SK-N-SH (cell line): ENCODE measurements at regions not wholly inside any gene's neighbourhood (a gene's known extent, or its start where the extent isn't known, plus 50 kb on each side); places are given as distances from the start of the nearest gene placed in this dataset.

Experiments
- CTCF ChIA-PET: fragments of 300-600, 350-600 bp; formaldehyde crosslinking; extraction: SDS; loops from one replicate; lab custom pipeline; 2021; lab: Yijun Ruan, JAX
- POLR2A ChIA-PET: fragments of 350-600 bp; sonication (Branson Sonifier 250); formaldehyde crosslinking; extraction: SDS; loops from one replicate; lab custom pipeline; 2020; ENCODE audit warnings: antibody characterized with exemption, inconsistent platforms; lab: Yijun Ruan, JAX
- DNase-seq: peaks from one replicate; pipeline ENCODE4 v3.0.0; 2012
- H2AFZ ChIP-seq: fragments of 200-600 bp; sonication (generic); 2 replicates; pipeline ENCODE4 v1.8.1; 2016; ENCODE audit warnings: antibody characterized with exemption, mild to moderate bottlenecking, low read depth
- H3F3A ChIP-seq: fragments of 200-600 bp; sonication (generic); replicated peaks from 2 replicates; pipeline ENCODE3; 2016; ENCODE audit warnings: antibody characterized with exemption, mild to moderate bottlenecking; ENCODE audit not compliant: insufficient read depth
- H3K27ac ChIP-seq, 2 experiments: fragments of 200-500 bp in 1 of 2; fragments of 200-600 bp in 1 of 2; sonication (Bioruptor generic) in 1 of 2; sonication (generic), shearing (Covaris generic) in 1 of 2; 2 replicates each; pipeline versions ENCODE4 v1.5.1 to v1.6.1; 2014 to 2016; ENCODE audit warnings: low read depth in 2 of 2, inconsistent platforms in 1 of 2, low read length in 1 of 2, mild to moderate bottlenecking in 1 of 2, mixed read lengths in 1 of 2
- H3K27me3 ChIP-seq: fragments of 200-600 bp; sonication (generic), shearing (Covaris generic); 2 replicates; pipeline ENCODE4 v1.6.1; 2016; ENCODE audit warnings: mixed run types; ENCODE audit not compliant: insufficient read depth
- H3K36me3 ChIP-seq, 2 experiments: fragments of 200-500 bp in 1 of 2; fragments of 200-600 bp in 1 of 2; sonication (Bioruptor generic) in 1 of 2; sonication (generic) in 1 of 2; replicated peaks in 1 of 2; 2 replicates each; pipeline versions ENCODE3 to v1.5.1; 2014 to 2016; ENCODE audit warnings: low read length in 1 of 2, mild to moderate bottlenecking in 1 of 2; ENCODE audit not compliant: insufficient read depth in 2 of 2, control insufficient read depth in 1 of 2
- H3K4me1 ChIP-seq, 2 experiments: fragments of 200-500 bp in 1 of 2; fragments of 200-600 bp in 1 of 2; sonication (Bioruptor generic) in 1 of 2; sonication (generic), shearing (Covaris generic) in 1 of 2; 2 replicates each; pipeline versions ENCODE4 v1.5.1 to v1.6.1; 2014 to 2016; ENCODE audit warnings: low read depth in 1 of 2, low read length in 1 of 2, mixed run types in 1 of 2; ENCODE audit not compliant: insufficient read depth in 2 of 2, control insufficient read depth in 1 of 2
- H3K4me2 ChIP-seq: fragments of 200-600 bp; sonication (generic), shearing (Covaris generic); 2 replicates; pipeline ENCODE4 v1.6.1; 2017; ENCODE audit warnings: mixed run types
- H3K4me3 ChIP-seq, 2 experiments: fragments of 200-500 bp in 1 of 2; fragments of 200-600 bp in 1 of 2; sonication (Bioruptor generic) in 1 of 2; sonication (generic), shearing (Covaris generic) in 1 of 2; 2 replicates each; pipeline versions ENCODE4 v1.5.1 to v1.8.1; 2014 to 2016; ENCODE audit warnings: low read depth in 2 of 2, inconsistent platforms in 1 of 2, low read length in 1 of 2, mild to moderate bottlenecking in 1 of 2, mixed read lengths in 1 of 2, moderate library complexity in 1 of 2
- H3K79me2 ChIP-seq: fragments of 200-600 bp; sonication (generic); 2 replicates; pipeline ENCODE4 v1.8.1; 2017; ENCODE audit warnings: mild to moderate bottlenecking; ENCODE audit not compliant: insufficient read depth
- H3K9ac ChIP-seq: fragments of 200-600 bp; sonication (generic); 2 replicates; pipeline ENCODE4 v1.6.1; 2017; ENCODE audit warnings: mixed run types
- H3K9me2 ChIP-seq: fragments of 200-600 bp; sonication (generic); 2 replicates; pipeline ENCODE4 v1.6.1; 2017; ENCODE audit warnings: mixed run types
- H3K9me3 ChIP-seq: fragments of 200-600 bp; sonication (generic); 2 replicates; pipeline ENCODE4 v1.6.1; 2017; ENCODE audit warnings: mixed run types, mild to moderate bottlenecking, moderate library complexity
- H4K20me1 ChIP-seq: fragments of 200-600 bp; sonication (generic); 2 replicates; pipeline ENCODE4 v1.6.1; 2017; ENCODE audit warnings: mild to moderate bottlenecking, mixed run types; ENCODE audit not compliant: insufficient read depth
- CHD2 ChIP-seq: fragments of 150-350 bp; IDR thresholded peaks from 2 replicates; pipeline ENCODE4 v1.6.1; 2018; ENCODE audit warnings: low read length; ENCODE audit not compliant: partially characterized antibody
- ELF1 ChIP-seq: IDR thresholded peaks from 2 replicates; pipeline ENCODE4 v1.4.0; 2012
- EZH2phosphoT487 ChIP-seq: fragments of 200-600 bp; sonication (generic); IDR thresholded peaks from 2 replicates; pipeline ENCODE4 v1.6.1; 2017; ENCODE audit warnings: low read depth, mixed run types, mild to moderate bottlenecking, antibody characterized with exemption, moderate library complexity, borderline replicate concordance
- FOXJ3 ChIP-seq: sonication (generic); formaldehyde crosslinking; IDR thresholded peaks from 2 replicates; pipeline ENCODE4 v1.5.1; 2020; ENCODE audit warnings: mild to moderate bottlenecking, missing genetic modification reagents
- GABPA ChIP-seq: IDR thresholded peaks from 2 replicates; pipeline ENCODE4 v1.4.0; 2012; ENCODE audit warnings: low read depth, mild to moderate bottlenecking
- GATA2 ChIP-seq: sonication (generic); formaldehyde crosslinking; IDR thresholded peaks from 2 replicates; pipeline ENCODE4 v1.5.0; 2020; ENCODE audit warnings: mild to moderate bottlenecking, missing genetic modification reagents
- JUND ChIP-seq: IDR thresholded peaks from 2 replicates; pipeline ENCODE4 v1.4.0; 2012
- MEF2A ChIP-seq: IDR thresholded peaks from 2 replicates; pipeline ENCODE4 v1.4.0; 2012; ENCODE audit warnings: low read depth, borderline replicate concordance
- MXI1 ChIP-seq: IDR thresholded peaks from 2 replicates; pipeline ENCODE4 v1.6.1; 2012; ENCODE audit warnings: mild to moderate bottlenecking, low read depth, low read length, improper control_type of control experiment
- NFIC ChIP-seq: IDR thresholded peaks from 2 replicates; pipeline ENCODE4 v1.4.0; 2012; ENCODE audit warnings: borderline replicate concordance
- POLR2AphosphoS5 ChIP-seq: IDR thresholded peaks from 2 replicates; pipeline ENCODE4 v1.6.1; 2012; ENCODE audit warnings: low read depth, low read length
- RAD21 ChIP-seq: IDR thresholded peaks from 2 replicates; pipeline ENCODE4 v1.6.1; 2012; ENCODE audit warnings: mild to moderate bottlenecking, low read length
- RCOR1 ChIP-seq: fragments of 150-350 bp; IDR thresholded peaks from 2 replicates; pipeline ENCODE4 v1.6.1; 2017; ENCODE audit warnings: antibody characterized with exemption, low read length
- REST ChIP-seq: IDR thresholded peaks from 2 replicates; pipeline ENCODE4 v1.6.1; 2012; ENCODE audit warnings: mild to moderate bottlenecking, low read depth, low read length, moderate library complexity
- RFX5 ChIP-seq: IDR thresholded peaks from 2 replicates; pipeline ENCODE4 v1.6.1; 2012; ENCODE audit warnings: mild to moderate bottlenecking, improper control_type of control experiment, low read length
- RXRA ChIP-seq: IDR thresholded peaks from 2 replicates; pipeline ENCODE4 v1.4.0; 2012; ENCODE audit warnings: low read depth, mild to moderate bottlenecking, borderline replicate concordance
- SIN3A ChIP-seq: IDR thresholded peaks from 2 replicates; pipeline ENCODE4 v1.6.1; 2012; ENCODE audit warnings: low read depth, mild to moderate bottlenecking, low read length, moderate library complexity, borderline replicate concordance
- SMC3 ChIP-seq: IDR thresholded peaks from 2 replicates; pipeline ENCODE4 v1.6.1; 2012; ENCODE audit warnings: low read depth, low read length, improper control_type of control experiment
- TAF1 ChIP-seq: IDR thresholded peaks from 2 replicates; pipeline ENCODE4 v1.6.1; 2012; ENCODE audit warnings: low read depth, mild to moderate bottlenecking, low read length, moderate library complexity, borderline replicate concordance
- TCF12 ChIP-seq: IDR thresholded peaks from 2 replicates; pipeline ENCODE4 v1.4.0; 2012
- TEAD4 ChIP-seq: IDR thresholded peaks from 2 replicates; pipeline ENCODE4 v1.4.0; 2012; ENCODE audit warnings: mild to moderate bottlenecking, borderline replicate concordance; ENCODE audit not compliant: insufficient read depth
- USF1 ChIP-seq: IDR thresholded peaks from 2 replicates; pipeline ENCODE4 v1.4.0; 2012; ENCODE audit warnings: low read depth, borderline replicate concordance
- YY1 ChIP-seq: IDR thresholded peaks from 2 replicates; pipeline ENCODE4 v1.4.0; 2012; ENCODE audit warnings: low read depth, mild to moderate bottlenecking
- WGBS: methylation state at CpG from one replicate; pipeline ENCODE4 v1.1.6; 2017; ENCODE audit warnings: low lambda C conversion rate; 5-methylcytosine and 5-hydroxymethylcytosine counted together
- TF ChIP-seq, protein P1 (sequence below): fragments of 200-600 bp; sonication (generic); IDR thresholded peaks from 2 replicates; pipeline ENCODE4 v1.6.1; 2017; ENCODE audit warnings: antibody characterized with exemption, mild to moderate bottlenecking, moderate library complexity

GRCh38 chr17:70394473-70395232, 225.3 kb downstream of the KCNJ2 start (continued):
- TF ChIP-seq MXI1 (peak; percentile 45; the same call in 1 of the 2 replicates), FOXJ3 (CRISPR knock-in tag) (0 out of 2 replicates have a peak, but pooled peaks have one; percentile 34), TEAD4 (peak; percentile 18; the same call in 1 of the 2 replicates), ELF1 (no peak), GATA2 (CRISPR knock-in tag) (peak; percentile 38; the same call in 1 of the 2 replicates), POLR2AphosphoS5 (peak; percentile 12; the same call in 1 of the 2 replicates), TAF1 (no peak), MEF2A (no peak), RXRA (no peak), JUND (no peak), RFX5 (peak; percentile 78), RCOR1 (peak; percentile 93), NFIC (peak; percentile 23; the same call in 1 of the 2 replicates), USF1 (no peak), CHD2 (peak; percentile 89), YY1 (no peak), GABPA (no peak), RAD21 (peak; percentile 44), SMC3 (no peak)
- TF ChIP-seq, all 33 proteins: peak for 11

DNA sequence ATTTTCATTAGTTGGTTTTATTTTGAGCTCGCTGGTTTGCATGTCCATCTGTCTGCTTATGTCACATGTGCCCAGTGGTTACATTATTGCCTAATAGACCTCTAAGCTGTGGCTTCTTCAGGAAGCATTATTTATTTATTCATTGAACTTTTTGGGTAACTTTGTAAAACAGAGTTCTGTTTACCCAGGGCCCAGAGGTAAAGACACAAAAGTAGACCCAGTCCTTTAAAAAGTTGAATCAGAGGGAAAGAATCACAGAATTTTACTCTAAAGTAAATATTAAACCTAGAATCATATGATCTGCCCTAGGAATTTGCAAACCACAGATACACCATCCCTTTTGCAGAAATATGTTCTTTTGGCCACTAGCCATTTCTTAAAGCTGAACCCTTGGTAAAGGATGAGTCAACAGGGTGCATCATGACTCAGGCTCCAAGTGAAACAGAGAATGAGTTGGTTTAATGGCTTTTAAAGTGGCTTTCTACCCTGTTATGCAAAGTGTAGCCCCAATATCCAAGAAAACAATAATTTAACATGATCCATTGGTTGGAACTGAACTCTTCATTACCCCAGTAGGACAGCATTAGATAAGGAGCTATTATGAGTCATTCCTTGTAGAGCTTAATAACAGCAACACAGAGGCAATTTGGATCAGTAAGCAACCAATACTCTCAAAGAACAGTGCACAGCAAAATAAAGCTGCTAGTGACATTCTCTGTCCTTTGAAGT, 236.3 kb downstream of the KCNJ2 start:
- Histone ChIP-seq H3K4me3 (no peak overlapping the region), H3K27ac (peak overlapping the region; percentile 50 to 59), H2AFZ (no peak overlapping the region), H3K4me2 (peak overlapping the region; percentile 10; the same call in 1 of the 2 replicates), H3K36me3 (no peaks in the 10 kb centered on the region), H3K9me2 (no peaks in the 10 kb centered on the region), H3K27me3 (no peaks in the 10 kb centered on the region), H3K79me2 (no peaks in the 10 kb centered on the region), H3K9ac (no peak overlapping the region), H3K4me1 (peaks cover 6% of the 10 kb centered on the region in 2 experiments), H3F3A (peaks cover 11% of the 10 kb centered on the region), H3K9me3 (0 out of 2 replicates have a peak, but pooled peaks cover 4% of the 10 kb centered on the region), H4K20me1 (no peaks in the 10 kb centered on the region)
- no peak for DNase-seq
- POLR2A ChIA-PET, result no interaction called here
- WGBS, result 27% methylated on average over 1 of the region's 1 CpG
- CTCF ChIA-PET, result interaction anchor here (1.6 kb wide), 1 partner anchor 51 kb away, joined by 4 read pairs; no protein-coding TSS in a partner anchor
- TF ChIP-seq POLR2AphosphoS5, result peak; percentile 80; the same call in 1 of the 2 replicates
- TF ChIP-seq SIN3A, result no peak
- no peak for TF ChIP-seq SMC3
- peak; percentile 90 for TF ChIP-seq TCF12
- TF ChIP-seq EZH2phosphoT487, result no peak
- TF ChIP-seq REST, result no peak
- no peak for TF ChIP-seq CHD2
- no peak for TF ChIP-seq RFX5
- TF ChIP-seq, protein P1, sequence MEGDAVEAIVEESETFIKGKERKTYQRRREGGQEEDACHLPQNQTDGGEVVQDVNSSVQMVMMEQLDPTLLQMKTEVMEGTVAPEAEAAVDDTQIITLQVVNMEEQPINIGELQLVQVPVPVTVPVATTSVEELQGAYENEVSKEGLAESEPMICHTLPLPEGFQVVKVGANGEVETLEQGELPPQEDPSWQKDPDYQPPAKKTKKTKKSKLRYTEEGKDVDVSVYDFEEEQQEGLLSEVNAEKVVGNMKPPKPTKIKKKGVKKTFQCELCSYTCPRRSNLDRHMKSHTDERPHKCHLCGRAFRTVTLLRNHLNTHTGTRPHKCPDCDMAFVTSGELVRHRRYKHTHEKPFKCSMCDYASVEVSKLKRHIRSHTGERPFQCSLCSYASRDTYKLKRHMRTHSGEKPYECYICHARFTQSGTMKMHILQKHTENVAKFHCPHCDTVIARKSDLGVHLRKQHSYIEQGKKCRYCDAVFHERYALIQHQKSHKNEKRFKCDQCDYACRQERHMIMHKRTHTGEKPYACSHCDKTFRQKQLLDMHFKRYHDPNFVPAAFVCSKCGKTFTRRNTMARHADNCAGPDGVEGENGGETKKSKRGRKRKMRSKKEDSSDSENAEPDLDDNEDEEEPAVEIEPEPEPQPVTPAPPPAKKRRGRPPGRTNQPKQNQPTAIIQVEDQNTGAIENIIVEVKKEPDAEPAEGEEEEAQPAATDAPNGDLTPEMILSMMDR, result no peak
- peak; percentile 99 for TF ChIP-seq JUND
- TF ChIP-seq RXRA, result peak; percentile 92
- no peak for TF ChIP-seq MXI1
